Gastrocnemius medialis (tissue), 4 donors: ENCODE measurements at regions not wholly inside any gene's neighbourhood (a gene's known extent, or its start where the extent isn't known, plus 50 kb on each side); places are given as distances from the start of the nearest gene placed in this dataset.

Source experiments
- ATAC-seq, 2 donors: fragments of 150-250 bp; one replicate each; pipeline ENCODE4 v1.9.1; 2016
- DNase-seq, 2 donors: peaks; one replicate each; pipeline ENCODE4 v3.0.0-alpha.2; 2019
- H3K27ac ChIP-seq, 4 donors: fragments of 200-600 bp; sonication (generic); 1 replicate in 1 of 4; 2 replicates in 3 of 4; pipeline ENCODE4 v1.5.1; 2016 to 2018; ENCODE audit warnings: mild to moderate bottlenecking in 2 of 4, moderate library complexity in 1 of 4
- H3K27me3 ChIP-seq, 3 donors: fragments of 200-600 bp; sonication (generic) in 2 of 3; 1 replicate in 1 of 3; 2 replicates in 2 of 3; pipeline versions ENCODE4 v1.5.1 to v1.6.0; 2016 to 2019; ENCODE audit warnings: mild to moderate bottlenecking in 1 of 3, moderate library complexity in 1 of 3
- H3K36me3 ChIP-seq, 2 donors: fragments of 200-600 bp; sonication (generic) in 1 of 2; one replicate each; pipeline ENCODE4 v1.5.1; 2017 to 2018
- H3K4me1 ChIP-seq, 2 donors: fragments of 200-600 bp; sonication (generic) in 1 of 2; one replicate each; pipeline ENCODE4 v1.5.1; 2016 to 2017; ENCODE audit warnings: mild to moderate bottlenecking in 2 of 2
- H3K4me3 ChIP-seq, 4 donors: fragments of 200-600 bp; sonication (generic) in 3 of 4; 1 replicate in 1 of 4; 2 replicates in 3 of 4; pipeline ENCODE4 v1.5.1; 2016 to 2019; ENCODE audit warnings: mild to moderate bottlenecking in 2 of 4
- H3K9me3 ChIP-seq, 3 donors: fragments of 200-600 bp; sonication (generic) in 2 of 3; 1 replicate in 1 of 3; 2 replicates in 2 of 3; pipeline ENCODE4 v1.5.1; 2016 to 2019
- CTCF ChIP-seq, 5 experiments: fragments of 450-650 bp in 3 of 5; fragments of 200-600 bp in 2 of 5; sonication (generic) in 2 of 5; IDR thresholded peaks in 4 of 5; conservative IDR thresholded peaks in 1 of 5; 1 replicate in 4 of 5; 2 replicates in 1 of 5; pipeline ENCODE4 v1.5.1; 2016 to 2019; ENCODE audit warnings: antibody characterized with exemption in 5 of 5, mild to moderate bottlenecking in 3 of 5, moderate library complexity in 3 of 5
- POLR2A ChIP-seq, 2 donors: fragments of 450-650 bp; IDR thresholded peaks; one replicate each; pipeline ENCODE4 v1.6.1; 2017; ENCODE audit warnings: antibody characterized with exemption in 2 of 2, mild to moderate bottlenecking in 2 of 2, moderate library complexity in 2 of 2
- in situ Hi-C, 4 donors: fragments of 200-750 bp; cut with MboI; loops; one replicate each; pipeline versions ENCODE4 v1.15.0 to v1.8.0; 2017; ENCODE audit warnings: low sequenced_read_pairs in 4 of 4
- intact Hi-C: fragments of 100-400 bp; cut with DNase I; formaldehyde crosslinking; loops from one replicate; pipeline ENCODE4 v1.15.1; 2023; ENCODE audit warnings: low total_unique reads

- H3K36me3 ChIP-seq = no peaks in the 10 kb centered on the region
- H3K4me1 ChIP-seq = no peaks in the 10 kb centered on the region
- intact Hi-C loops (no loop called here), in situ Hi-C loops (no loop called here)
- TF ChIP-seq CTCF (IDR thresholded peaks at IDR 0.05 in 4 of 5, conservative IDR thresholded peaks at IDR 0.05 in 1 of 5) = no peak
- TF ChIP-seq POLR2A (IDR thresholded peaks at IDR 0.05) = no peak
- ATAC-seq (no peak), DNase-seq (no peak)
- H3K4me3 ChIP-seq = no peak overlapping the region
- H3K9me3 ChIP-seq = no peaks in the 10 kb centered on the region
- no peaks in the 10 kb centered on the region for H3K27me3 ChIP-seq
- H3K27ac ChIP-seq = no peak overlapping the region
These were observed 451.8 kb upstream of the FTMT start for GRCh38 chr5:121399879-121400278.

- Histone ChIP-seq H3K27ac (no peak overlapping the region), H3K4me3 (no peak overlapping the region), H3K4me1 (no peaks in the 10 kb centered on the region), H3K27me3 (no peaks in the 10 kb centered on the region), H3K9me3 (no peaks in the 10 kb centered on the region), H3K36me3 (no peaks in the 10 kb centered on the region)
- TF ChIP-seq POLR2A (IDR thresholded peaks at IDR 0.05) = no peak
- no peak for TF ChIP-seq CTCF (IDR thresholded peaks at IDR 0.05 in 4 of 5, conservative IDR thresholded peaks at IDR 0.05 in 1 of 5)
- intact Hi-C loops (no loop called here), in situ Hi-C loops (no loop called here)
- ATAC-seq = no peak
- no peak for DNase-seq
These were observed 442.9 kb upstream of the FTMT start for GRCh38 chr5:121408778-121409177.

GRCh38 chr5:121415270-121415669 lies 436.4 kb upstream of the FTMT start:
- H3K4me3 ChIP-seq = no peak overlapping the region
- H3K27ac ChIP-seq = no peak overlapping the region
- in situ Hi-C loops = no loop called here
- no peaks in the 10 kb centered on the region for H3K36me3 ChIP-seq
- TF ChIP-seq CTCF (IDR thresholded peaks at IDR 0.05 in 4 of 5, conservative IDR thresholded peaks at IDR 0.05 in 1 of 5) (no peak), POLR2A (IDR thresholded peaks at IDR 0.05) (no peak)
- ATAC-seq (no peak), DNase-seq (no peak)
- H3K4me1 ChIP-seq = no peaks in the 10 kb centered on the region
- intact Hi-C loops = no loop called here
- H3K9me3 ChIP-seq = no peaks in the 10 kb centered on the region
- H3K27me3 ChIP-seq = no peaks in the 10 kb centered on the region

GRCh38 chr5:121421646-121422045 lies 430.0 kb upstream of the FTMT start:
- Histone ChIP-seq H3K27ac (no peak overlapping the region), H3K27me3 (no peaks in the 10 kb centered on the region), H3K4me1 (no peaks in the 10 kb centered on the region), H3K36me3 (no peaks in the 10 kb centered on the region), H3K4me3 (no peak overlapping the region), H3K9me3 (no peaks in the 10 kb centered on the region)
- no peak for ATAC-seq
- no peak for DNase-seq
- intact Hi-C loops (no loop called here), in situ Hi-C loops (no loop called here)
- no peak for TF ChIP-seq POLR2A (IDR thresholded peaks at IDR 0.05)
- no peak for TF ChIP-seq CTCF (IDR thresholded peaks at IDR 0.05 in 4 of 5, conservative IDR thresholded peaks at IDR 0.05 in 1 of 5)

GRCh38 chr5:121424976-121425375 lies 426.7 kb upstream of the FTMT start:
- no peaks in the 10 kb centered on the region for H3K4me1 ChIP-seq
- H3K4me3 ChIP-seq = no peak overlapping the region
- in situ Hi-C loops = no loop called here
- intact Hi-C loops = no loop called here
- H3K27ac ChIP-seq = no peak overlapping the region
- DNase-seq (no peak), ATAC-seq (no peak)
- no peaks in the 10 kb centered on the region for H3K9me3 ChIP-seq
- H3K36me3 ChIP-seq = no peaks in the 10 kb centered on the region
- no peaks in the 10 kb centered on the region for H3K27me3 ChIP-seq
- TF ChIP-seq CTCF (IDR thresholded peaks at IDR 0.05 in 4 of 5, conservative IDR thresholded peaks at IDR 0.05 in 1 of 5) (no peak), POLR2A (IDR thresholded peaks at IDR 0.05) (no peak)
